Hematopoietic multipotent progenitor cell (in vitro differentiated cells): ENCODE measurements at regions not wholly inside any gene's neighbourhood (a gene's known extent, or its start where the extent isn't known, plus 50 kb on each side); places are given as distances from the start of the nearest gene placed in this dataset.
"Not testable (repeated sequence)": the region's sequence is repeated elsewhere in the genome, so short reads cannot be mapped to it uniquely, and the experiment has no call there.

Experiments
- DNase-seq, 3 donors: peaks; one replicate each; pipeline ENCODE4 v3.0.0-alpha.2; 2011 to 2015; ENCODE audit warnings: low read depth in 2 of 3, low spot score in 2 of 3

- no peak for DNase-seq
Measured at GRCh38 chr14:71165121-71166031, 258.1 kb downstream of the PCNX1 start.

GRCh38 chr14:71166180-71166837, 259.1 kb downstream of the PCNX1 start:
- peak in 2 of 3 donors; percentile 53 to 80 for DNase-seq

DNA sequence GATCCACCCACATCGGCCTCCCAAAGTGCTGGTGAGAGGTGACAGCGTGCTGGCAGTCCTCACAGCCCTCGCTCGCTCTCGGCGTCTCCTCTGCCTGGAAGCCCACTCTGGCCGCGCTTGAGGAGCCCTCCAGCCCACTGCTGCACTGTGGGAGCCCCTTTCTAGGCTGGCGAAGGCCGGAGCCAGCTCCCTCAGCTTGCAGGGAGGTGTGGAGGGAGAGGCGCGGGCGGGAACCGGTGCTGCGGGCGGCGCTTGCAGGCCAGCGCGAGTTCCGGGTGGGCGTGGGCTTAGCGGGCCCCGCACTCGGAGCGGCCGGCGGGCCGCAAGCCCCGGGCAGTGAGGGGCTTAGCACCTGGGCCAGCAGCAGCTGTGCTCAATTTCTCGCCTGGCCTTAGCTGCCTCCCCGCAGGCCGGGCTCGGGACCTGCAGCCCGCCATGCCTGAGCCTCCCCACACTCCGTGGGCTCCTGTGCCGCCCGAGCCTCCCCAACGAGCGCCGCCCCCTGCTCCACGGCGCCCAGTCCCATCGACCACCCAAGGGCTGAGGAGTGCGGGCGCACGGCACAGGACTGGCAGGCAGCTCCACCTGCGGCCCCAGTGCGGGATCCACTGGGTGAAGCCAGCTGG, 260.2 kb downstream of the PCNX1 start:
- not testable (repeated sequence) for DNase-seq

DNA sequence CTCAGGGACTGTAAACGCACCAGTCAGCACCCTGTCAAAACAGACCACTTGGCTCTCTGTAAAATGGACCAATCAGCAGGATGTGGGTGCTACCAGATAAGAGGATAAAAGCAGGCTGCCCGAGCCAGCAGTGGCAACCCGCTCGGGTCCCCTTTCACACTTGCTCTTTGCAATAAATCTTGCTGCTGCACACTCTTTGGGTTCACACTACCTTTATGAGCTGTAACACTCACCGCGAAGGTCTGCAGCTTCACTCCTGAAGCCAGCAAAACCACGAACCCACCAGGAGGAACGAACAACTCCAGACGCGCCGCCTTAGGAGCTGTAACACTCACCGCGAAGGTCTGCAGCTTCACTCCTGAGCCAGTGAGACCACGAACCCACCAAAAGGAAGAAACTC, 260.9 kb downstream of the PCNX1 start:
- peak in 1 of 3 donors; percentile 32 for DNase-seq

GRCh38 chr14:71168564-71169427, 261.5 kb downstream of the PCNX1 start:
- peak in 1 of 3 donors; percentile 26 for DNase-seq

- DNase-seq = no peak
Measured at GRCh38 chr14:71169861-71170260, 262.6 kb downstream of the PCNX1 start.

DNA sequence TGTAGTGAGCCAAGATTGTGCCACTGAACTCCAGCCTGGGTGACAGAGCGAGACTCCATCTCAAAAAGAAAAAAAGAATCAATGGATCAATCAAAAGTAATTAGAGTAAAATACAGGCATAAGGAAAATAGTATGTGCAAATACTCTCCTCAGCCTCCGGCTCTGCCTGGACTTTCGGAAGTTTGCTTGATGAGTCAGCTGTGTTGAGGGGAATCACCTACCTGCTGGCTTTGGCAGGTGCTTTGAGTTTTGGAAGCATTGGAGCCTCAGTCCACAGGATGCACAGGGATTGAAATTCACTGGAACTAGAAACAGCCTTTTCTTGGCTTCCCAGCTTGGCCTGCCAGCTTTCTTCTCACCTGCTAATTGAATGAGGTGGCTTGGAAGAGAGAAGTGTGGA, 268.2 kb downstream of the PCNX1 start:
- no peak for DNase-seq

DNA sequence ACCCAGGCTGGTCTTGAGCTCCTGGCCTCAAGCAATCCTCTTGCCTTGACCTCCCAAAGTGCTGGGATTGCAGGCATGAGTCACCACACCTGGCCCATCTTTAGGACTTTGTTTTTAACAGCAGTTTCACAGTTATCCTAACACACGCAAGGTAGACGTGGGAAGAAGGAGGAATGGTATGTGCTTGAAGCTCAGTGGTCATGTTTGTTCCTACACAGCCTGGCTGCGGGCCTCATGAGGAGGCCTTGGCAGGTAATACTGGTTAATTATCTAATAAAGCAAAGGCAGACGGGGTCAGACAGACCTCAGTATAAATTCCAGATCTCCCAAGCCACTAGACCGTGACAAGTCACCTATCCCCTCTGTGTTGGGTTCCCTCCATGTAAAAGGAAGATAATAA, 271.8 kb downstream of the PCNX1 start:
- DNase-seq = no peak

DNA sequence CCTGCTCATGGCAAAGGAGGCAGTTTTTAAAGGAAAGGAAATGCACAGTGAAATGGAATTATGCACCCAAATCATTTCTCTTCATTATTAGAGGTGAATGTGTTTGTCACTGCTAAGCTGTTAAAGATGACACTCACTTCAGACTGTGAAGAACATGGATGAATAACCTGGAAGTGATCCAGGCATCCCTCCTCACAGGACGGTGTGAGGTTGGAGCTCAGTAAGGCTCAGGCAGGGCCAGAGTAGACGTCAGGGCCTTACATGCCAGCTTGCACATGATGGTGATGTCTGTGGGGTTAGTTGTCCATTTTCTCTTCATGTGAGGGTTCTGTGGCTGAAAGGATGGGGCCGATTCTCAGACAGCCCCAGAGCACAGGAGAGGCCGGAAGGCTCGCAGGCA, 273.1 kb downstream of the PCNX1 start:
- no peak for DNase-seq

DNA sequence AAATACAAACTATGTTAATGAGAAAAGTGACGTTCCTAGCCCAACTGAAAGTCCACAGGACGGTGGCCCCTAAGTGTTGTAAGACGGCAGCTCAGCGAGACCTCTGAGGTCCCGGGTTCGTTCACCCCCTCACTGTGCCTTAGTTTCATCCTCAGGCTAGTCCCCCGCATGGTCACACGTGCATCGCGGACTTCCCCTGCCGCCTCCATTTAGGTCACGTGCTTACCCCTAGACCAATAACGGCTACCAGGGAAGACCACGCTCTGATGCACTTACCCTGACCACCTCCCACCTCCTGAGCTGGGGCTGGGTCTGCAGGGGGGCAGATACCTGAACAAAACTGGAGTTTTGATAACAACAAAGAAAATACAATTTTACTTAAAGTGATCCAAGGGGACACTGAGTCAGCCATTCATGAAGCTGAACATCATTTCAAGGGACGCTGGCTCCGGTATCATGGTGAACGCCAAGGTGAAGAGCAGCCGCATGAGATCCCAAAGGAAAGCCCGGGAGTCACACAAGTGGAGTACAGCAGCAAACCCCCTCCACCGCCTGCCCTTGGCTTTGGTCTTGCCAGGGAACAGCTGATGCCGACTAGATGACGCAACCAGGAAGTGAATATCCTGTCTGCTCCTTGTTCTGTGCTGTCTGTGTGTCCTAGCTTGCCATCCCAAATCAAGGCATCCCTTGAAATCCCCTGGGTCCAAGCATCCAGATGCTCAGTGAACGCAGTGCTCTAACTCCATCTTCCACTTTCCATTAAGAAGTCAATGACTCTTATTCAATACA, 274.1 kb downstream of the PCNX1 start:
- no peak for DNase-seq

- DNase-seq = no peak
Measured at GRCh38 chr14:71183876-71184689, 276.8 kb downstream of the PCNX1 start.

DNA sequence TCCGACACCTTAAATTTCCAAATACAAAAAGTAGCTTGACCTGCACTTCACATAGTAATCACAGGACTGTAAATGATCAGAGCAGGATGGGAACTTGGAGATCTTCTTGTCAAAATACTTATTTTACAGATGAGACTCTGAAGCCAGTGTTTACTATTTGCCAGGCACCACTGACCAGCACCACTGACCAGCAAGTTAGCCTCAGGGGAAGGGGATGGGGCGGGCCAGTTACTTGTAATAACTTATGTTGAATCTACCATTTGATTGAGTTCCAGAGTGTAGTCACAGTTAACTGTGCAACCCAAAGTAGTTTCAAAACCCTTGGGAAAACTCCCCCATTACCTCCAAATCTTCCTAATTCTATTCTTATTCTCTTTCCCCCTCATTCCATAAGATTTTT, 278.4 kb downstream of the PCNX1 start:
- DNase-seq = no peak

DNA sequence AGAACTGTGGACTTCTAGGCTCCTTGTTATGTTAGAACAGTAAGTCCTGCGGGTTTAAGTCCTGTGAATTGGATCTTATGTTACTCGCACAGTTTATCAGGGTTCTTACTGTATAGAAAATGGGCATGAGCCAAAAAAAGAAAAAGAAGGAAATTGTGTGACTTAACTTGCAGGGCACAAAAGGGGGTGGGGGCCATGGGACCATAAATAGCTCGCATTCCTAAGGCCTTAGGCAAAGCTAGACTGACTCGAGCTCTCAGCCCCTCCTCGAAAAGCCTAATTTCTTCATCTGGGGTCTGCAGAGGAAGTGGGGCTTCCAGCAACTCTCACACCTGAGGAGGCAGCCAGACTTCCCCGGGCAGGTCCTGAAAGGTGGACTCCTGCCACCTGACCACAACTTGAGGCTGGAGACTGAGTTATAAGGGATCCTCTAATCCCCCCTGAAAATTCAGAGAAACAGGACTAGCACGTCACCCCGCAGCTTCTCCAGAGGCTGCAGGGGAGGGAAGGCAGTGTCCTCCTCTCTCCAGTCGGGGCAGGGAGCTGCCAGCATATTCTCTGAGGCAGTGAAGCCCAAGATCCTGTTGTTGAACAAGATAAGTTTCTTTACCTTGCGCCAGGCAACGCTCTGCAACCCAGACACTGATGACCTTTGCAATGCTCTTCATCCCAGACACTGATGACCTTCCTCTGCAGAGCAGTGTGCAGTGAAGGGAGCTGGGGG, 280.5 kb downstream of the PCNX1 start:
- DNase-seq = no peak

DNA sequence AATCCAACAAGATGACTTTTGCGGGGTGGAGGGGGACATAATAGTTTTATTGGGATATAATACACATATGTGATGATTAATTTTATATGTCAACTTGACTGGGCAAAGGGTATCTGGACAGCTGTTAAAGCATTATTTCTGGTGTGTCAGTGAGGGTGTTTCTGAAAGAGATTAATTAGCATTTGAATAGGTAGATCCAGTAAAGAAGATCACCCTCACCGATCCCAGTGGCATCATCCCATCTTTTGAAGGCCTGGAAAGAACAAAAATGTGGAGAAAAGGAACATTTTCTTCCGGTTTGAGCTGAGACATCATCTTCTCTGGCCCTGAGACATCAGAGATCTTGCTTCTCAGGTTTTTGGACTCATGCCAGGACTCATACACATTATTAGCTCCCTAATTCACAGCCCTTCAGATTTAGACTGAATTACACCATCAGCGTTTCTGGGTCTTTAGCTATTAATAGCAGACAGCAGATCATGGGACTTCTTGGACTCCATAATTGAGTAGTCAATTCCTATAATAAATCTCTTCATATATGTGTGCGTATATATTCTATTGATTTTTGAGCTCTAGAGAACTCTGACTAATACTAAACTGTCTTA, 283.6 kb downstream of the PCNX1 start:
- no peak for DNase-seq

DNA sequence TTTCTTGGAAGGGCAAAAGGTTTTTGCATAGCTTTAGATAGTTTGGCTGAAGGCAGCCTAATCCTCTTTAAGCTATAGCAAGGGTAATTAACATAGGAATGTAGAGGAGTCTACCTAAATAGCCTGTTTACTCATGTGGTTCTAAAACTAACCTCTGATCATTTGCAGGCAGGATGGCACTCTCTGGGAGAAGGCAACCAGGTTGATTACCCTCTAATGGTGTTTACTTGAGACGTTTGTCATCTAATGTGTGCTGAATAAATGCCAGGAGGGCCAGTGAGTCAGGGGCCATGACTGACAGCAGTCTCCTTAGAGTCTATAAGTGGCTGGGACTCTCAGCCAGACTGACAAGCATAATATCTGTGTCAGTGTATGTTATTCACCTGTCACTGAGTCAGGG, 286.4 kb downstream of the PCNX1 start:
- DNase-seq = no peak

DNA sequence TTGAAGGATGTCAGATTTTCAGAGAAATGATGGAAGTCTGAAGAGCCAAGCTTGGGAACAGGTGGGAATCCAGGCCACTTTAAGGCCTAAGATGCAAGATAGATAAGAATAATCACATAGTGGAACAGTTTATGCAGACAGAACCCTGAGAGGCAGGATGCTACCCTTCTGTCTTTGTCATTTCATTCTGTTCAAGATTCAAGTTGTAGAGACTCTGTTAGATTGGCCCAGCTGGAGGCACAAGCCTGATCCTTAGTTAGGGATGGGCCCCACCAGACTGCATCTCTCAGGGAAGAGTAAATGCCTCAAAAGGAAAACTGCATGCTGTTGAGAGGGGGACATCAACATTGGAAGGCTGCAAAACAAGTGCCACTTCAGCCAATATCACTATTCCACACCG, 287.0 kb downstream of the PCNX1 start:
- no peak for DNase-seq

DNA sequence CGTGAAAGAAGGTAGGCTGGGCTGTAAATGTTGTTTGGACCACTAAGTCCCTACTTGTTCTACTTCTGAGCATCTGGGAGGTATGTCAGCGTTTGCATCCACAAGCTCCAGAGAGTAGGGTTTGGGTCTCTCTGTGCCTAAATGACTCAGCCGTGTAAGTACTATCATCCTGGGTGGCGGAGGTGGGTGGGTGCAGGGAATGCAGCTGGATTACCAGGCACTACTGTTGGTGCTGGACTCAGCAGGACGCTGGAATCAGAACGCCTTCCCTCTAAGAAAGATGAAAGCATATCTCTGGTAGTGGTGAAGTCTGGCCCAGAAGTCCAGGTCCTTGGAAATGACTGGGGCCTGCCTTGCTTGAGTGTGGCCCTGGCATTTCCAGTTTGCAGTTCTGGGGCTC, 289.7 kb downstream of the PCNX1 start:
- DNase-seq = no peak

GRCh38 chr14:71198687-71199086, 291.4 kb downstream of the PCNX1 start:
- DNase-seq = peak in 1 of 3 donors; percentile 3
